ENCODE measurements at regions not wholly inside any gene's neighbourhood (a gene's known extent, or its start where the extent isn't known, plus 50 kb on each side); places are given as distances from the start of the nearest gene placed in this dataset.
A peak's percentile ranks its signal among the peaks of the same experiment; 100 is the strongest.

- ATAC-seq (peak; percentile 86), DNase-seq (peak; percentile 85)
- intact Hi-C loops (cut with micrococcal nuclease): no loop called here
These were observed 88.4 kb upstream of the GALNT15 start for GRCh38 chr3:16085884-16086608.

GRCh38 chr3:16086690-16087089 is 87.8 kb upstream of the GALNT15 start:
- DNase-seq (no peak), ATAC-seq (no peak)
- intact Hi-C loops (cut with micrococcal nuclease): no loop called here

- intact Hi-C loops (cut with micrococcal nuclease): no loop called here
- ATAC-seq: no peak
These were observed 86.0 kb upstream of the GALNT15 start for GRCh38 chr3:16088496-16088895.

GRCh38 chr3:16089521-16089920 is 85.0 kb upstream of the GALNT15 start:
- DNase-seq: no peak
- intact Hi-C loops (cut with micrococcal nuclease): no loop called here
- no peak for ATAC-seq

More at GRCh38 chr3:16088496-16088895, 86.0 kb upstream of the GALNT15 start:
- DNase-seq: no peak

GRCh38 chr3:16090024-16090423 is 84.5 kb upstream of the GALNT15 start:
- DNase-seq (no peak), ATAC-seq (no peak)
- intact Hi-C loops (cut with micrococcal nuclease): no loop called here

- intact Hi-C loops (cut with micrococcal nuclease): no loop called here
These were observed 83.8 kb upstream of the GALNT15 start for GRCh38 chr3:16090706-16091105.

GRCh38 chr3:16092923-16093322 is 81.6 kb upstream of the GALNT15 start:
- DNase-seq: no peak
- intact Hi-C loops (cut with micrococcal nuclease): no loop called here
- ATAC-seq: no peak

More at GRCh38 chr3:16090706-16091105, 83.8 kb upstream of the GALNT15 start:
- ATAC-seq: no peak
- DNase-seq: no peak

- DNase-seq (no peak), ATAC-seq (no peak)
- intact Hi-C loops (cut with micrococcal nuclease): no loop called here
These were observed 72.9 kb upstream of the GALNT15 start for GRCh38 chr3:16101295-16102186.

- intact Hi-C loops (cut with micrococcal nuclease): no loop called here
- peak; percentile 10 for ATAC-seq
- DNase-seq: no peak
These were observed 72.3 kb upstream of the GALNT15 start for GRCh38 chr3:16102187-16102561.

- intact Hi-C loops (cut with micrococcal nuclease): no loop called here
- no peak for DNase-seq
These were observed 71.5 kb upstream of the GALNT15 start for GRCh38 chr3:16102905-16103364.

GRCh38 chr3:16103472-16103871 is 71.0 kb upstream of the GALNT15 start:
- ATAC-seq: peak; percentile 69
- intact Hi-C loops (cut with micrococcal nuclease): no loop called here
- DNase-seq: no peak

More at GRCh38 chr3:16102905-16103364, 71.5 kb upstream of the GALNT15 start:
- peak; percentile 62 for ATAC-seq

GRCh38 chr3:16104156-16104555 is 70.3 kb upstream of the GALNT15 start:
- intact Hi-C loops (cut with micrococcal nuclease): no loop called here
- ATAC-seq: no peak
- DNase-seq: no peak

- intact Hi-C loops (cut with micrococcal nuclease): no loop called here
- DNase-seq (no peak), ATAC-seq (no peak)
These were observed 68.4 kb upstream of the GALNT15 start for GRCh38 chr3:16106050-16106449.

GRCh38 chr3:16108424-16108823 is 66.1 kb upstream of the GALNT15 start:
- DNase-seq (no peak), ATAC-seq (no peak)
- intact Hi-C loops (cut with micrococcal nuclease): no loop called here

GRCh38 chr3:16109929-16110328 is 64.6 kb upstream of the GALNT15 start:
- intact Hi-C loops (cut with micrococcal nuclease): no loop called here
- ATAC-seq: peak; percentile 29

GRCh38 chr3:16112910-16113504 is 61.5 kb upstream of the GALNT15 start:
- intact Hi-C loops (cut with micrococcal nuclease): no loop called here
- ATAC-seq (peak; percentile 62), DNase-seq (no peak)

More at GRCh38 chr3:16109929-16110328, 64.6 kb upstream of the GALNT15 start:
- no peak for DNase-seq

- intact Hi-C loops (cut with micrococcal nuclease): no loop called here
- no peak for ATAC-seq
- DNase-seq: no peak
These were observed 60.8 kb upstream of the GALNT15 start for GRCh38 chr3:16113704-16114103.

- intact Hi-C loops (cut with micrococcal nuclease): no loop called here
- ATAC-seq (peak; percentile 64), DNase-seq (no peak)
These were observed 60.1 kb upstream of the GALNT15 start for GRCh38 chr3:16114429-16114828.

- peak; percentile 9 for ATAC-seq
- no peak for DNase-seq
- intact Hi-C loops (cut with micrococcal nuclease): no loop called here
These were observed 59.5 kb upstream of the GALNT15 start for GRCh38 chr3:16114930-16115329.

- ATAC-seq (no peak), DNase-seq (no peak)
- intact Hi-C loops (cut with micrococcal nuclease): no loop called here
These were observed 56.1 kb upstream of the GALNT15 start for GRCh38 chr3:16118396-16118795.

All from left ventricle myocardium superior (tissue), 1 donor.